ENCODE measurements at regions not wholly inside any gene's neighbourhood (a gene's known extent, or its start where the extent isn't known, plus 50 kb on each side); places are given as distances from the start of the nearest gene placed in this dataset.

DNA sequence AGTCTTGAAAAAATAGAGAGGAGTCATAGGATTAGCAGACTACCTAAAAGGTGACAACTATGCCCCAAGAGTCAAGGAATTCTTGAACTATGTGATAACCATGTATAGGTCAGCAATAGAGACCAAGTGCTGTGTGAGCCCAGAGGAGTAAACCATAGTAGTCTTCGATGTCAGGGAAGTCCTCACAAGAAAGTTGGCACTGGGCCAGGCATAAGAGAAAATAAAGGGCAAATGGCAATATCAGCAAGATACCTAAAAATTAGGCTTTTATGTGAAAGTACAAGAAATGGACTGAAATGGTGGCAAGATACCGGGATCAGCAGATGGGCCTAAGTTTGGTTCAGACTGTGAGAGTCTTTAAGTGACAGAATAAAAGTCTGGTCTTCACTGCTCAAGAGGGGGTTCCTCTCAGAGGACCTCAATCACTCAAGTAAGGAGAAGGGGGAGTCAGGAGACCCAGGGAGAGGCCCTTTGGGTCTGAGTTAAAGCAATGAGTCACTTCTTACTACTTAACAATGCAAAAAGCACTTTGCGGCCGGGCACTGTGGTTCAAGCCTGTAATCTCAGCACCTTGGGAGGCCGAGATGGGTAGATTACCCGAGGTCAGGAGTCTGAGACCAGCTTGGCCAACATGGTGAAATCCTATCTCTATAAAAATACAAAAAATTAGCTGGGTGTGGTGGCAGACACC, 95.0 kb downstream of the TEX35 start:
- no peak for DNase-seq (ENCODE audit: low read depth)

DNA sequence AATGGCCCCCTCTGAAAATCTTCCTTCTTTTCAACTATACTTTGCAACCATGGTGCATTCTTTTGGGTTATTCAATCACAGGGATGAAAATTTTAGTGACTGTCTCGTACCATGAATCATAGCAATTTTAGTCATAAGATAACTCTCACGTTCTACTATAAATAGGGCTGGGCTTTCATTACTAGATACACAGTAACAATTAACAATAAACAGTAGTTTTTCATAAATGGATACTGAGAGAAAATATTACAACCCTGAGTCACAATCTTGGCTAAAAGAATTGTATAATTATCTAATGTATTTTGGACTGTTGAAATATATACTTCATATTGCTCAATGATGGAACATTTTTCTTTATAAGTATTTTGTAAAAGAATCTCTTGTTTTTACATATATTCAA, 96.1 kb downstream of the TEX35 start:
- peak; percentile 48 for DNase-seq (ENCODE audit: low read depth)

DNA sequence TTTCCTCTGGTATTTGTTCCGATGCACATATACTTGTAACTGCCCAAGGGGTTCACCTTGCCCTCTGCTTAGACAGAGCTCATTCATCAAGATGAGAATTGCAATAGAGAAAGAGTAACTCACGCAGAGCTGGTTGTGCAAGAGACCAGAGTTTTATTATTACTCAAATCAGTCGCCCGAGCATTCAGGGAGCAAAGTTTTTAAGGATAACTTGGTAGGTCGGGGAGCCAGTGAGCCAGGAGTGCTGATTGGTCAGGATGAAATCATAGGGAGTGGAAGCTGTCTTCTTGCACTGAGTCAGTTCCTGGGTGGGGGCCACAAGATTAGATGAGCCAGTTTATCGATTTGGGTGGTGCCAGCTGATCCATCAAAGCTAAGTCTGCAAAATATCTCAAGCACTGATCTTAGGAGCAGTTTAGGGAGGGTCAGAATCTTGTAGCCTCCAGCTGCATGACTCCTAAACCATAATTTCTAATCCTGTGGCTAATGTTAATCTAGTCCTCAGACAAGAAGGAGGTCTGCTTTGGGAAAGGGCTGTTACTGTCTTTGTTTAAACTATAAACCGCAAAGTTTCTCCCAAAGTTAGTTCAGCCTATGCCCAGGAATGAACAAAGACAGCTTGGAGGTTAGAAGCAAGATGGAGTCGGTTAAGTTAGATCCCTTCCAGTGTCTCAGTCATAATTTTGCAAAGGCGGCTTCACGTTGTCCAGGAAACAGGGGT, 97.9 kb downstream of the TEX35 start:
- DNase-seq (ENCODE audit: low read depth) = peak; percentile 75

DNA sequence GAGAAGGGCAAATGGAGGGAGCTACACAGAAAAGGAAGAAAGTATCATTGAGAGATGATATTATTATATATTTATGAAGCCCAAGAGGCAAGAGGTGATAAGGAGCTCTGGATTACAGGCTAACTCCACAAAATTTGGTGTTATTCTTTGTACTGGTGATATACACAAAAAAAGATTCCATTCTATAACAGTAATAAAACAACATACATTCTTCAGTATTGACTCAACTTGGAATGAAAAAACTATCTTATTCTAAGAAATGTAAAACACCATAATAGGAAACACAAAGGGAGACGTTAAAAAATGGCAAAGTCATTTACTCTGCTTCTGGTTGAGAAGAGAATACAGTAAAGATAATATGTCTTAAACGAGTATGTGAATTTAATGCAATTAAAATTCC, 99.4 kb downstream of the TEX35 start:
- peak; percentile 47 for DNase-seq (ENCODE audit: low read depth)

DNA sequence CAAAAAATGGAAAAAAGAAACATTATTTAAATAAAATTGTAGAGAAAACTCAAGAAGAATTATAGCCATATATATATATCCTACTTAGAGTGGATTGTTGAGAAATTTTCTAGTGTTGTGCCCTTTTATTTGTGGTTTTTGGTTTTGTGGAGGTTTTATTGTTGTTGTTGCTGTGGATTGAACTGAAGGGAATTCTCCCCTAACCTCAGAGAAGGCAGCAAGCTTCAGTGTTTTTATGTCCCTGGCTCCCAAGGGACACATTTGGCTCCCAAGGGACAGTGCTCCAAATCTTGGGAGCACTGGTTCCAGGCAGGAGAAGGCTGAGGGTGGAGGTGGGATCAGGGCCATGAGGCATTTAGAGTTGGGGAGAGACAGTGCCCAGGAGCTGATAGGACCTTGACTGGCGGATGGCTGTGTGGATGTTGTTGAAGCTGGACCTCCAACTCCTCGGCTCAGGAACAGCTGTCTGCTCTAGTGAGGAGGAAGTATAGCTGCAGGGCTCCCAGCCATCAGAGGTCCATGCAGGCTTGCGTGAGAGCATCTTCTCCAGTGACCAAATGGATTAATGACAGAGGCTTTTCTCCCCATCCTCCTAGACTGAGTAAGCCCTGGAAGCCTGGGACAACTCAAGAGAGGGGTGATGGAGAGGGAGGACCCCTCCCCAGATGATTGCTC, 100.5 kb downstream of the TEX35 start:
- no peak for DNase-seq (ENCODE audit: low read depth)

DNA sequence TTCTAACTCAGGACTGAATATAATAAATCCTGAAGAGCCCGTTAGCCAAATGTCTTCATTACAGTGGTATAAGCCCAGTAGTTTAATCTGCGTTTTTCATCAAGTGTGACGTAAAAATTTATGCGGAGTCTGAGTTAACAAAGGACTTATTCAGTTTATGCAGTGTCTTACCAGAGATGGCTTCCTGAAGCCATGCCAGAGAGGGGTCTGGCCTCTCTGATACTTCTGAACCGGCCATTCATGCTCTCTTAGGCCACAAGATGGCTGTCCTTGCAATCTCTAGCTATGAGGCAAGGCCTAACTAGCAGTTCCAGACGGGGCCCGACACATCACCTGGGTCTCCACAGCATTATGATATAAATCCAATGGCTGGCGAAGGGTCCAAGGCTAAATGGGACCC, 101.4 kb downstream of the TEX35 start:
- DNase-seq (ENCODE audit: low read depth) = no peak

DNA sequence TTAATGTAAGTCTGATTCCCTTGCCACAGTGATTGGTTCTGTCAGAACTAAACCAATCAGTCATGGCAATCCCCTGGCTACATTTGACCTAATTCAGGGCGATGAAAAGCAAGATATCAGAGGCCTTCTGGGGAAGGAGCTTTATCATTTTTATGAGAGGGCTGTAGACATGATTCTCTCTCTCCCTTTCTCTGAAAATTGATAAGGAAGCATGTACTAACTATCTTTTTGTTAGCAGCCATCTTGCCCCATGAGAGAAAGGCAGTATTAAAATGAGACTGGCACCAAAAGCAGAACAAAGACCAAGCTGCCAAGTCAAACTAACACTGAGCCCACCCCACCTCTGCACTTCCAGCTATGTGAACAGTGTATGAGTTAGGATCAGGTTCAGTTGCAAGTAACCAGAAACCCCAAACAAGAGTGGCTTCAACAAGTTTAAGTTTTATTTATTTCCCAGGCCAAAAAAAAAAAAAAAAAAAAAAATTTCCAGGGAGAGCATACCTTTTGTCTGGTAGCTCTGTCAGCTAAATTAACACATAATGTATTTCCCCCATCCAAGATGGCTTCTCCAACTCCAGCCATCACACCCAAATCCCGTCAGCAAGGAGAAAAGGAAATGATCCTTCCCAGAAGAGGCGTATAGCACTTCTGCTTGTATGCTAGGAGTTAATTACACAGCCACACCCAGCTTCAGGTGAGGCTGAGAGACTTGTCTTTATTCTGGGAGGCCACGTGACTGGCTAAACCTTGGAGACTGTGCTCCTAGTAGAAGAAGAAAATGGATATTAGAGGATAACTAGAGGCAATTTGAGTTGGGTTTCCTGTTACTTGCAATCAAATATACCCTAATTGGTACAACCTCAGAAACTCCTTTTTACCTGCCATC, 105.8 kb upstream of the RALGPS2 start:
- no peak for DNase-seq (ENCODE audit: low read depth)

DNA sequence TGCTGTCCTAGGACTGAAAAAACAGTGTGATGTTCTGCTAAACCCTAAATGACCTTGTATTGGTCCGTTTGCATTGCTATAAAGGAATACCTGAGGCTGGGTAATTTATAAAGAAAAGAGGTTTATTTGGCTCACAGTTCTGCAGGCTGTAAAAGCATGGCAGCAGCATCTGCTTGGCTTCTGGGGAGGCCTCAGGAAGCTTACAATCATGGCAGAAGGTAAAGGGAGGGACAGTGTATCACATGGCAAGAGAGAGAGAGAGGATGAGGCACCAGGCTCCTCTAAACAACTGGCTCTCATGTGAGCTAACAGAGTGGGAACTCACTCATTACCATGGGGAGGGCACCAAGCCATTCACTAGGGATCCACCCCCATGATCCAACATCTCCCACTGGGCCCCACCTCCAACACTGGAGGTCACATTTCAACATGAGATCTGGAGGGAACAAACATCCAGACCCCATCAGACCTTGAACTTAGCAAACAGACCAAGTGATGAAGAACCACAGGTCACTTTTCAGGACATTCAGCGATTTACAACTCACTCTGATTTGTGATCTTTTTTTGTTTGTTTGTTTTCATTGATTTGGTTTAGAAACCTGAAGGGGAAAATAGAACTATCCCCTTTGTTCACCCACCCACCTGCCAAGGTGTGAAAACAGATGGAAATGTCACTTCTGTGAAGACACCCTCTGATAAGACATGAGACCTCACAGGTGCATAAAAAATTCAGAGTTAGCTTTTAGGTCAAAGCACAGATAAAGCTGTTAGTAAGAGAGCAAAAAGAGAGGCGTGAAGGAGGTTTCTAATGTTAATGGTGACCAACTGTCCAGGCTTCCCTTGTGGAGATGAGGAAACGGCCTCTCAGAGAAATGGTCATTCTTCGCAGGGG, 104.2 kb upstream of the RALGPS2 start:
- DNase-seq (ENCODE audit: low read depth) = no peak

DNA sequence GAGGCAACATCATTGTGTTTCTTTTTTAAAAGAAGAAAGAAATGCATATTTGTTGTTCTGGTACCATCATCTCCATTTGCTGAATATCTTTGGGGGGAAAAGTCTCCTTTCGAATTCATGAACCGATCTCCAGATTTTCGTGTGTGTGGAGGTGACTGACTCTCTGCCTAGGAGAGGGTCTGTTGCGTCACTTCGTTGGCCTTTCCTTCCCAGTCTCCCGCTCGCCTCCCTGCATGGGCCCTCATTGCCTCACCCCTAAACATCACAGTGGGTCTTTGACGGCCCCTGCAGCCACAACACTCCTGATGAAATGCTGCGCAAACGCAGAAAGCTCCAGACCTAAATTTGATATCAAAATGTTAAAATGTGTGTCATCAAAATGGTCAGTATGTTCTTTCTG, 103.2 kb upstream of the RALGPS2 start:
- DNase-seq (ENCODE audit: low read depth) = no peak

DNA sequence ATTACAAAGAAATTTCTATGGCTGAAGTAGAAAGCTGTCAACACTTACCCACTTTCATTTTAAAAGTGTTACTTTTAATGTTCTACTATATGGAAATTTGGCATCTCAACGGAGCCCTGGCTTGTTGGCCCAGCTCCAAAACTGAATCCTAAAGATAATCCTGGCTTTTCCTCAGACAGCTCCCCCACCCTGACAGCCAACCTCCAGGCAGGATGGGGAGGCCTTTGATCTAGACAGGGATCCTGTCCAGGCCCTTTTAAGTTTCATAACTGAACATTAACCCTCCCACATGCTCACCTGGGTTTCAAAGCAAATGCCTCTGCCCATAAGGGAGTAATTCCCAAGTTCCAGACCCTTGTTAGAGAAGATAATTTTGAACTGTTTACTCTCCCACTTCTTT, 99.3 kb upstream of the RALGPS2 start:
- no peak for DNase-seq (ENCODE audit: low read depth)

DNA sequence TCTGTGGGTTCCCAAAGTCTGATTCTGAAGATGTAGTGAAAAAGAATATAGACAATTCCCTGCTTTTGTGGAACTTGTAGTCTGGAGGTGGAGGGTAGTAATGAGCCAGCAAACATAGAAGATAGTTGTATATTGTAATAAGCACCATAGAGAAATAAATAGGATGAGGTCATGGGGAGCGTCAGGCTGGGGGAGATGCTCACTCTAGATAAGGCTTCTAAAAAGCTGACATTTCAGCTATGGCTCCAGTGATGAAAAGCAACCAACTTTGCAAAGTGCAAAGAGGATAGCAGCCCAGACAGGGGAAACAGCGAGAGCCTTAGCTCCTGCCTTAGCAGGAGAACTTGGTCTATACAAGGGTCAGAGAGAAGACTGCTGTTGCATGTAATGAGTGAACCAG, 98.0 kb upstream of the RALGPS2 start:
- no peak for DNase-seq (ENCODE audit: low read depth)

DNA sequence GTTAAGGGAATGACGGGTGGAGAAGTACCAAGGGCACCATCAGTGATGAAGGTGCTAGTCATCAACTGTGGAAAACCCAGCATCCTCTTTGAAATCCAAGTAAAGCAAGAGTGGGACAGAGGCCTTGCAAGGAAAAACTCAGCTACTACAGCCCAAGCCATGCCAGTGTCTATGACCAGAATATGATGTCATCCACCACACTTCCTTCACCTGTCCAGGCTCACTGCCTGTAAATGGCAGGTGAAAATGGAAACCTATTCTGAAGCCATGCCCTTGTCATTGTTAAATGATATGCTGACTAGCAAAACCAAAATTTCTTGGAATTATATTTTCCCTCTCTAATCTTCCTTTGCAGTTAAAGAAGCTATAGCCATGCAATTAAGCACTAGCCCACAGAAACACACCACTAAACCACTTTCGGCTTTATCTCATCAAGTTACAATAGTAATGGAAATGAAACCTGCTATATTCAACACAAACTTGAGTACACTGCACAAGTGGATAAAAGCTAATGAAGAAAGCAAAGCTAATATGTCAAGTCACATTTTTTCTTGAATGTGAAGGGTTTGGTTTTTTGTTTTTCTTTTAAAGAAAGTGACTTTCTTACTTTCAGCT, 96.3 kb upstream of the RALGPS2 start:
- DNase-seq (ENCODE audit: low read depth) = no peak

DNA sequence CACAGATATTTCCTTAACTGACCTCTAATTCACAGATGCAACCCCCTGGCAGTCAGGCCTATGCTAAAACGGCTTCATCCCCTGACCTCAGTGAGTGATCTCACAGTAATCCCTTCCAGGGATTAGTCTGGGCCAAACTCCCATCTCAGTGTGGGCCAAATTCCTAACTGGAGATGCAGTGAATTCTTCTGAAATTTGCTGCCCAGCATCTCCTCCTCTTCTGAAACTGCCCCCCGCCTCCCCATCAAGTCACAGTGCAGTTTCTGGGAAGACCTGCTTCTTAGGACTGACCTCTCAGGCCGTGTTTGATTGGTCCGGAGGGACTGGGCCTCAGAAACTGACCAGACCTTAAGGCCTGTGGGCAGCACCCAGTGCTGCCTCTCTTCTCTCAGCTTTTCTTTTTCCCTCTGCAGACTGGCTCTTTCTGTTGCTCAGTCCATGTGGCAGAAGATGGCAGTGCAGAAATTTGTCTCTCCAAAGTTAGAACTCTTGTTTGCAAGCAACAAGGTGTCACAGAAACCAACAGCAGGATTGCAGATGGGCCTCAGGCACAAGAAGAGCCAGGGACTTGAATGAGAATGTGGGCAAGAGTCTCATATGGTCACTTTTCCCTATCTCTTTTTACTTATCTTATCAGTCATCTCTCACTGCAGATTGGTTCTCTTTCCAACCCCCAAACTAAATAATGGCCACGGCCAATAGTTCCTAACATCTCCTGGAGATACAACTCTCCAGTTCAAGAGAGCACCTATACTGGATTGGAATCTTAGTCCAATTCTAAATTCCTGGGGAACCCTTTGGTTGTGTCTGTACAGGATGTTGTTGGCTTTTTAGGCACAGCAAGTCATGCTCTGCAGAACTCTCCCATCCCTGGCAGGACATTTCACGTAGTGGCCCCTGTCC, 95.5 kb upstream of the RALGPS2 start:
- peak; percentile 72 for DNase-seq (ENCODE audit: low read depth)

DNA sequence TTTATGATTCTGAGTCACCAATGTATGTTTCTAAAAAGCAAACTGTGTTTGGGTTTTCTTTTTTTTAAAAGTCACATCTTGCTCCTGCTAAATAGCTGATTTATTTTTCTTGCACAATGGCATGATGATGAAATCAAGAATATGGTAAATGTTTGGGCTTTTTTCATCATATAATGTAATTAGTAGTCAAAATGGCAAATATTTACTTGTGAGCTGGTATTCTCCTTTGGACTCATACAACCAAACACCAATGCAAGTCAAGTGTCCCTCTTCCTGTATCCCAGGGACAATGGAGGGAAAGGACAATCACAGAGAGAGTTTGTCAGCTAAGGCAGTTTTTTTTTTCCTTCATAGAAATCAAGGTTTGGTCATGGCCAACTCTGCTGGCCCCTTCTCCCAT, 94.6 kb upstream of the RALGPS2 start:
- no peak for DNase-seq (ENCODE audit: low read depth)

DNA sequence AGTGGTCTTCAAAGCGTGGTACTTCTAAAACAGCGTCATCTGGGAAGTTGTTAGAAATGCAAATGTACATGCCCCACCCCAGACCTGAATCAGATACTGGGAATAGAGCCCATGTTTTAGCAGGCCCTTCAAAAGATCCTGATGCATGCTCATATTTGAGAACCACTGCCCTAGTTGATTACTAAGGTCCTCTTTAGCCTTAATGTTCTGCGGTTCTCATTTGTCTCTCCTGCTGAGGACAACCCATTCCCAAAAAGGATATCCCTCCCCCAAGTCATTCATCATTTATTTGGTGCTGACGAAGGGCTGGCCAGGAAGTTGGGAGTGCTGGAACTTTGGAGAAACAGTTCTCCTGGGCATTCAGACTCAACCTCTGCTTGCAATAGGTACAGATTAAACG, 92.4 kb upstream of the RALGPS2 start:
- DNase-seq (ENCODE audit: low read depth) = no peak

DNA sequence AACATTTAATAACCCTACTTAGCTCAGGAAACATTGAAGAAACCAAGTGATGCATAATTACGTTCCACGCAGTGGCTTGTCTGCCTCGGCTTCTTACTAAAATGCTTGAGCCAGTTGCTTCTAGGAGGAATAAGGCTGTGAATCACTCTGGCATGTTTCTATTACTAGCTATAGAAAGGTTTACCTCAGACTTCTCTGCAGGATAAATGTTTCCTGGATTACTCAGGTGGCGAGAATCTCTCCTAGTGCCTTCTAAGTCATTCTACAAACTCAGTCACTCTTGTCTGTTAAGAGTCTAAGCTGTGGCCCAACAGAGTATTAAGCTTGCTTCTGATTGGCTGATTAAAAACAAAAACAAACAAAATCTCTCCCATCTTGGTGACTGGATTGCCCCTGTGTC, 92.0 kb upstream of the RALGPS2 start:
- DNase-seq (ENCODE audit: low read depth) = no peak

DNA sequence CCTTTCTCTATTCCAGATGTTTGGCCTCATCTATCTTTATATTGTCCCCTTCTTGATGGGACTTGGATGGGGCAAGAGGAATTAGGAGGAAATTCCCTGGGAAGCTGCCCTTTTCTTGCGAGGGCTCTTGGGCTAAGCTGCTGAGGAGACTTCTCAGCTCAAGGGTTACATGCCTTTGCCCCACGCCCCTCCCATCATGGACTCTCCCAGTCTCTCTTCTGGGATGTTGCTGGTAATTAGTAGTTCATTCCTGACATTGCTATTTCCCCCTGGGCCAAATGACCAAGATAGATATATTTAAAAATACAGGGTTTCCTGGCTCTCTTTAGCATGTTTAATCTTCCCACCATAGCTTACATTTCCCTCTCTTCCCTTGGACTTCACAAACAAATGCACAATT, 90.6 kb upstream of the RALGPS2 start:
- no peak for DNase-seq (ENCODE audit: low read depth)

DNA sequence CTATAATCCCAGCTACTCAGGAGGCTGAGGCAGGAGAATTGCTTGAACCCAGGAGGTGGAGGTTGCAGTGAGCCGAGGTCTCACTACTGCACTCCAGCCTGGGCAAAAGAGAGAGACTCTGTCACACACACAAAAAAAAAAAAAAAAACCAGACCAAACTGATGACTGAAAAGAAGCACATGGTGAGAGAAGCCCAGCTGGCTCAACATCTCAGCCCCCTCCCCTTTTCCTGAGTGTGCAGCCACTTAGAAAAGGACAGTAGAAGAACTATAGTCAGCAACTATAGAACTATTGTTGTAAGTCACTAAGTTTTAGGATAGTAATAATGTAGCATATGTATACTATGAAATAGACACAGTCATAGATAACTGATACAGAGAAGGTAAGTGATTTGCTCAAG, 87.2 kb upstream of the RALGPS2 start:
- no peak for DNase-seq (ENCODE audit: low read depth)

DNA sequence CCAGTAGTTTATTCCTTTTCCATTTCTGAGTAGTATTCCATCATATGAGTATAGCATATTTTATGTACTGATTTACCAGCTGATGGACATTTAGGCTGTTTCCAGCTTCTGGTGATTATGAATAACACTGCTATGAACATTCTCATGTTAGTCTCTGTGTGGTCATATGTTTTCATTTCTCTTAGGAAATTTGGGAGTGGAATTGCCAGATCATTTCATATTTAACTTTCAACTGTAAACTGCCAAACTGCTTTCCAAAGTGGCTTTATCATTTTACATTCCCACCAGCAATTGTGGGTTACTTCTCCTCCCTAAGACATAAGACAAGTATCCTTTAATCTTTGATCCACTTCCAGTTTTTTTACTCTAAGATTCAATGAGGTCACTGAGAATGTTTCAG, 85.7 kb upstream of the RALGPS2 start:
- no peak for DNase-seq (ENCODE audit: low read depth)

DNA sequence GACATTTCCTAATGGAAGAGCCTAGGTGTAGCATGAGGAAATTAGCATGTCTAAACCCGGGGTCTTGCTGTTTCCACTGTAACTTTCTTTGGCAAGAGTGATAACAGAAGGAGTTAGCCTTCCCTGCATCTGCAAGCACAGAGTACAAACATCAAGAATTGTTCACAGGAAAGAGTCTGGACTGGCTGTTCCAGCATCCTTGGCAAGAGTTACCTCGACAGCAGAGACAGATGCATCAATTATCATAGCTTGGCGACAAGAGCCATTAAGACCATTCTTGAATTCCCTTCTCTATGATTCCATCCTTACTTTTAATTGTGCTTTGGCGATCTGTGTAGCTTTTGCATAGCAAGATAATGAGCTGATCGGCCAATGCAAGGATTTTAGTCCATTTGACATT, 82.8 kb upstream of the RALGPS2 start:
- DNase-seq (ENCODE audit: low read depth) = no peak
